Loucy (cell line): ENCODE measurements at regions not wholly inside any gene's neighbourhood (a gene's known extent, or its start where the extent isn't known, plus 50 kb on each side); places are given as distances from the start of the nearest gene placed in this dataset.

ENCODE experiments used
- H2AFZ ChIP-seq: fragments of 200-600 bp; sonication (generic); 2 replicates; pipeline ENCODE4 v1.6.0; 2016; ENCODE audit warnings: antibody characterized with exemption, mild to moderate bottlenecking, low read length, moderate library complexity
- H3F3A ChIP-seq: fragments of 200-600 bp; 2 replicates; pipeline ENCODE4 v1.6.0; 2016; ENCODE audit warnings: antibody characterized with exemption, low read depth, mild to moderate bottlenecking
- H3K27me3 ChIP-seq: fragments of 200-600 bp; sonication (generic); 2 replicates; pipeline ENCODE4 v1.6.1; 2014; ENCODE audit warnings: low read length, mild to moderate bottlenecking; ENCODE audit not compliant: insufficient read depth, poor library complexity, severe bottlenecking
- H3K36me3 ChIP-seq: fragments of 200-600 bp; sonication (generic); 2 replicates; pipeline ENCODE4 v1.6.1; 2016; ENCODE audit warnings: low read length; ENCODE audit not compliant: insufficient read depth
- H3K4me1 ChIP-seq: fragments of 200-600 bp; sonication (generic); 2 replicates; pipeline ENCODE4 v1.5.1; 2014; ENCODE audit warnings: low read length, mild to moderate bottlenecking; ENCODE audit not compliant: insufficient read depth, poor library complexity, severe bottlenecking
- H3K4me2 ChIP-seq: fragments of 200-600 bp; sonication (generic); 2 replicates; pipeline ENCODE4 v1.6.0; 2014; ENCODE audit warnings: antibody characterized with exemption, low read length, low read depth, mild to moderate bottlenecking; ENCODE audit not compliant: poor library complexity, severe bottlenecking
- H3K4me3 ChIP-seq: fragments of 200-600 bp; sonication (generic); 2 replicates; pipeline ENCODE4 v1.5.1; 2014; ENCODE audit warnings: low read length, mild to moderate bottlenecking, mixed read lengths; ENCODE audit not compliant: poor library complexity, severe bottlenecking
- H3K79me2 ChIP-seq: fragments of 200-600 bp; sonication (generic); 2 replicates; pipeline ENCODE4 v1.6.1; 2014; ENCODE audit warnings: low read length; ENCODE audit not compliant: insufficient read depth
- H3K9ac ChIP-seq: fragments of 200-600 bp; sonication (generic); 2 replicates; pipeline ENCODE4 v1.6.0; 2014; ENCODE audit warnings: mild to moderate bottlenecking, low read depth, low read length, moderate library complexity; ENCODE audit not compliant: poor library complexity, severe bottlenecking
- H3K9me2 ChIP-seq: fragments of 200-600 bp; sonication (generic); replicated peaks from 2 replicates; pipeline ENCODE4 v1.6.1; 2016; ENCODE audit warnings: low read depth, low read length, mixed read lengths
- H3K9me3 ChIP-seq: fragments of 200-600 bp; sonication (generic); 2 replicates; pipeline ENCODE4 v1.6.1; 2014; ENCODE audit warnings: mild to moderate bottlenecking, antibody characterized with exemption, low read length, low read depth; ENCODE audit not compliant: insufficient read depth
- H4K20me1 ChIP-seq: fragments of 200-600 bp; sonication (generic); 2 replicates; pipeline ENCODE4 v1.6.0; 2014; ENCODE audit warnings: antibody characterized with exemption, low read length, mild to moderate bottlenecking; ENCODE audit not compliant: insufficient read depth, poor library complexity, severe bottlenecking
- CTCF ChIP-seq: fragments of 200-600 bp; sonication (generic); conservative IDR thresholded peaks from 2 replicates; pipeline ENCODE4 v1.5.1; 2014; ENCODE audit warnings: mild to moderate bottlenecking, antibody characterized with exemption, low read length
- EZH2phosphoT487 ChIP-seq: fragments of 200-600 bp; IDR thresholded peaks from 2 replicates; pipeline ENCODE4 v1.6.1; 2018; ENCODE audit warnings: antibody characterized with exemption, mild to moderate bottlenecking, moderate library complexity, borderline replicate concordance

- TF ChIP-seq CTCF (no peak), EZH2phosphoT487 (no peak)
- Histone ChIP-seq H3F3A (no peaks in the 10 kb centered on the region), H3K4me3 (no peak overlapping the region), H3K4me2 (no peak overlapping the region), H3K9ac (no peak overlapping the region), H3K9me2 (no peaks in the 10 kb centered on the region), H3K9me3 (no peaks in the 10 kb centered on the region), H3K79me2 (no peaks in the 10 kb centered on the region), H3K27me3 (no peaks in the 10 kb centered on the region), H3K36me3 (no peaks in the 10 kb centered on the region), H3K4me1 (no peaks in the 10 kb centered on the region), H2AFZ (no peak overlapping the region), H4K20me1 (no peaks in the 10 kb centered on the region)
These were observed 1985.1 kb upstream of the CELF4 start for GRCh38 chr18:39550701-39551100.

GRCh38 chr18:39549144-39549543 lies 1983.5 kb upstream of the CELF4 start:
- H3K9ac ChIP-seq, result no peak overlapping the region
- H3K4me2 ChIP-seq, result no peak overlapping the region
- no peak overlapping the region for H3K4me3 ChIP-seq
- no peak for TF ChIP-seq EZH2phosphoT487
- no peak for TF ChIP-seq CTCF
- no peak overlapping the region for H2AFZ ChIP-seq
- no peaks in the 10 kb centered on the region for H3K9me3 ChIP-seq
- no peaks in the 10 kb centered on the region for H3K27me3 ChIP-seq
- H4K20me1 ChIP-seq, result no peaks in the 10 kb centered on the region
- no peaks in the 10 kb centered on the region for H3K4me1 ChIP-seq
- no peaks in the 10 kb centered on the region for H3F3A ChIP-seq
- no peaks in the 10 kb centered on the region for H3K79me2 ChIP-seq
- H3K9me2 ChIP-seq, result no peaks in the 10 kb centered on the region
- no peaks in the 10 kb centered on the region for H3K36me3 ChIP-seq

- TF ChIP-seq EZH2phosphoT487 (no peak), CTCF (no peak)
- Histone ChIP-seq H4K20me1 (no peaks in the 10 kb centered on the region), H3K4me3 (no peak overlapping the region), H3K9me3 (no peaks in the 10 kb centered on the region), H3F3A (no peaks in the 10 kb centered on the region), H2AFZ (no peak overlapping the region), H3K4me2 (no peak overlapping the region), H3K4me1 (no peaks in the 10 kb centered on the region), H3K79me2 (no peaks in the 10 kb centered on the region), H3K9ac (no peak overlapping the region), H3K36me3 (no peaks in the 10 kb centered on the region), H3K27me3 (no peaks in the 10 kb centered on the region), H3K9me2 (no peaks in the 10 kb centered on the region)
These were observed 1966.1 kb upstream of the CELF4 start for GRCh38 chr18:39531659-39532058.
